ENCODE measurements at regions not wholly inside any gene's neighbourhood (a gene's known extent, or its start where the extent isn't known, plus 50 kb on each side); places are given as distances from the start of the nearest gene placed in this dataset.
A peak's percentile ranks its signal among the peaks of the same experiment; 100 is the strongest.

DNA sequence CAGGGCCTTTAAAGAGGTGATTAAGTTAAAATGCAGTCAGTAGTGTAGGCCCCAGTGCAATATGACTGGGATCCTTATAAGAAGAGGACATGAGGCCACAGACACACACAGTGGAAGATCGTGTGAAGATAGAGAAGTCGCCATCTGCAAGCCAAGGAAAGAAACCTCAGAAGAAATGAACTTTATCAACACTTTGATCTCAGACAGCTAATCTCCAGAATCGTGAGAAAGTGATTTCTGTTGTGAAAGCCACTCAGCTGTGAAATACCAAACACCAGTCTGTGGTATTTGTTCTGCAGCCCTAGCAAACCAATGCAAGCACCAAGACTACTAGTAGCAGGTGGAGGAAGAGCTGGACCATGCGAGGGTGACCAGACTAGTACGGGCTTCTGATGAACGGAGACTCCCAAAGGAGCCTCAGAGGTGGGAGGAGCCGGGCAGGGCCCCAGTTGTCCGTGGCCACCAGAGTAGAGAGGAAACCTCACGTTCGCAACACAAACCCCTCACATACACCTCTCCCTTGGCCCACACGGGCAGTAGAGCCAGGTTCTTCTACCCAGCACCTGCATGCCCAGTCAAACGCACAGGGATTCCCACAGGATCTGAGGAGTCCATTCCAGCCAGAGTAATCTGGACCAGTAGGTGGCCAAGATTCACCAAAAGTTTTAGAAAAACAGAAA lies 243.0 kb downstream of the TTC8 start:
- H3K36me3 ChIP-seq, result no peaks in the 10 kb centered on the region
- no peaks in the 10 kb centered on the region for H3K4me1 ChIP-seq
- no peak overlapping the region for H3K4me3 ChIP-seq
- TF ChIP-seq, protein P1, sequence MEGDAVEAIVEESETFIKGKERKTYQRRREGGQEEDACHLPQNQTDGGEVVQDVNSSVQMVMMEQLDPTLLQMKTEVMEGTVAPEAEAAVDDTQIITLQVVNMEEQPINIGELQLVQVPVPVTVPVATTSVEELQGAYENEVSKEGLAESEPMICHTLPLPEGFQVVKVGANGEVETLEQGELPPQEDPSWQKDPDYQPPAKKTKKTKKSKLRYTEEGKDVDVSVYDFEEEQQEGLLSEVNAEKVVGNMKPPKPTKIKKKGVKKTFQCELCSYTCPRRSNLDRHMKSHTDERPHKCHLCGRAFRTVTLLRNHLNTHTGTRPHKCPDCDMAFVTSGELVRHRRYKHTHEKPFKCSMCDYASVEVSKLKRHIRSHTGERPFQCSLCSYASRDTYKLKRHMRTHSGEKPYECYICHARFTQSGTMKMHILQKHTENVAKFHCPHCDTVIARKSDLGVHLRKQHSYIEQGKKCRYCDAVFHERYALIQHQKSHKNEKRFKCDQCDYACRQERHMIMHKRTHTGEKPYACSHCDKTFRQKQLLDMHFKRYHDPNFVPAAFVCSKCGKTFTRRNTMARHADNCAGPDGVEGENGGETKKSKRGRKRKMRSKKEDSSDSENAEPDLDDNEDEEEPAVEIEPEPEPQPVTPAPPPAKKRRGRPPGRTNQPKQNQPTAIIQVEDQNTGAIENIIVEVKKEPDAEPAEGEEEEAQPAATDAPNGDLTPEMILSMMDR (IDR thresholded peaks at IDR 0.05), result no peak
- no peaks in the 10 kb centered on the region for H3K9me3 ChIP-seq
- no peak overlapping the region for H3K27ac ChIP-seq
- intact Hi-C loops (cut with DNase I; ENCODE audit: low total_unique reads), result no loop called here
- DNase-seq, result no peak
- H3K27me3 ChIP-seq, result no peaks in the 10 kb centered on the region

DNA sequence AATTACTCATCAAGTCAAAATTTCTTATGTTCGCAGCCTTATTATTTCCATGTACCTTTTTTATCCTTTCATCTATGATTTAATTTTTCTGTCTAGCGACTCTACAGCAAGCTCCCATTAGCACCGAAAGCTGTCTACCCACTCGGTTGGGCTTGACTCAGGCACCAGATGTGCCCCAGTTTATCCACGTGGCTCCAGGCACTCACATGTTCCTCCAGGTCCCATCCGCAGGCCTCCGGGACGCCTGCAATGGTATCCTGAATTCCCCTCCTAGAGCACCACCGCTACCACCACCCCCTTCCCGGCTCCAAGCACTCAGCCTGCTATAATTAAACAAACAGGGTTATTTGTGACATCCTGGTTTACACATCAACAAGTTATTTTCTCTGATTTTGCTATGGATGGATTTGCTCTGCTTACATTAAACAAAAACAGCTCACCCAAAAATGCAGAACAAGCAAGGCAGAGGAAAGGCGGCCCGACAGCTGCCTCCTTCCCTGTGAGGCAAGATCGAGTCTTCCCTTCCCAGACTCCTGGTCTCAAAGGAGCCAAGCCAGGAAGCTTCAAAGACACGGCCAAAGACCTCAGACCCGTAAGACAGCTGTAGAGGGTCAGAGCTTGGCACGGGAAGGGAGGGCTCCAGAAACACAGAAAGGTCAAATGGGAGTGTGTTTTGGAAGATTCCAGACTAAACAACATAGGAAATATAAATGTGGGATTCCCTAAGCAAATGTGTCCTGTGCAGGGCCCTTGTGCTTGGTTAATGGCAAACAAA lies 253.8 kb downstream of the TTC8 start:
- Histone ChIP-seq H3K4me1 (no peaks in the 10 kb centered on the region), H3K27ac (no peak overlapping the region), H3K27me3 (no peaks in the 10 kb centered on the region), H3K4me3 (no peak overlapping the region), H3K36me3 (no peaks in the 10 kb centered on the region), H3K9me3 (no peaks in the 10 kb centered on the region)
- DNase-seq, result no peak
- intact Hi-C loops (cut with DNase I; ENCODE audit: low total_unique reads), result no loop called here
- TF ChIP-seq, protein P1 (IDR thresholded peaks at IDR 0.05), result no peak

DNA sequence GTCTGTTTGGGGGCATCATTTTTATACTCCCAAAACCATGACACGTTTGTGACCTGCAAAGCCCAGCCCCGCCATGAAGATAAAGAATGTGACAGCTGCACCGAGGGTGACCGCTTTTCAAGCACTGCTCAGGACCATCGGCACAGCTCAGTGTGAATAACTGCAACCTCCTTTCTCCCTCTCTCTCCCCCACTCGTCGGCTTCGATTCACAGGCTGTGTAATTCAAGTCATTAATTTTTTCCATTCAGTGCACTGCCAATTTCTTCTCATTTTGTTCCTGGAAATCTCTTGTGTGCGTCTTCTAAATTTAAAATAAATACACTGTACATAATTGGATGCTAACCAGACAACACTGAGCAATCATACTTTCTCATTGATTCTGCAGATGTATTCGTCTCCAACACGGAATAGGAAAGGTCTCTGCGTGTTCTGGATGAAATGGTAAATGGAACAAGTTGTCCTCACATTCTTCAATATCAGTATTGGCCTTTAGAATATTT lies 260.8 kb downstream of the TTC8 start:
- Histone ChIP-seq H3K4me3 (peak overlapping the region in 1 of 2 donors; percentile 2), H3K27me3 (no peaks in the 10 kb centered on the region), H3K9me3 (no peaks in the 10 kb centered on the region), H3K27ac (peak overlapping the region in 1 of 2 donors; percentile 13), H3K4me1 (peaks cover 0 to 16% (median 8%) of the 10 kb centered on the region in 4 donors), H3K36me3 (no peaks in the 10 kb centered on the region)
- no peak for DNase-seq
- TF ChIP-seq, protein P1 (IDR thresholded peaks at IDR 0.05), result no peak
- intact Hi-C loops (cut with DNase I; ENCODE audit: low total_unique reads), result no loop called here

DNA sequence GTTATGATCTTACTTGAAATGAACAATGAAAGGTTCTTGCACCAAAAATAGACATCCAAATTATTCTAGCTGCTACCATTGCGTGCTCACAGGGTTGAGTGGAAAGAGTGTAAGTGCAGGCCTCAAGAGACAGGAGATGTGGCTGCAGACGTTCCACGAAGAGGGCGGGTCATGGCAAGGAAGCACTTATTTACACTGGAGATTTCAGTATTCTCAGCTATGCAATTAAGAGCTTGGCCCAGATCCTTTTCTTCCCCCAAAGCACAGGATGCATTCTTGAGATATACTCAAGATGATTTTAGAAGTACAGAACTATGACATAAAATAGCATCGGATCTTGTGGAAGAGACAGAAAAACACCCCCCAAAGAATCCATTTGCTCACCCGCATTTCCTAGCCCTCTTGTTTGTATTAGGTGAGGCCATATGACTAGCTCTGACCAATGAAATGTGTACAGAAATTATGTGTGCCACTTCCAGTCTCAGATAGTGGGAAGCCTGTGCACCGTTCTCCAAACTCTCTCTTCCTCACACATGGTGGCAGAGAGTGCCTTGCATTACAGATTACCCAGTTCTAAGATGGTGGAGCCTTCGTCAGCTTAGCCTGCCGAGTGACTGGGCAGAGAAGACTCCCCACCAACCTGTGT lies 261.4 kb downstream of the TTC8 start:
- H3K4me1 ChIP-seq, result peaks cover 0 to 16% (median 8%) of the 10 kb centered on the region in 4 donors
- H3K27me3 ChIP-seq, result no peaks in the 10 kb centered on the region
- no peaks in the 10 kb centered on the region for H3K36me3 ChIP-seq
- peak overlapping the region in 1 of 2 donors; percentile 2 for H3K4me3 ChIP-seq
- intact Hi-C loops (cut with DNase I; ENCODE audit: low total_unique reads), result no loop called here
- TF ChIP-seq, protein P1 (IDR thresholded peaks at IDR 0.05), result no peak
- peak overlapping the region in 1 of 2 donors; percentile 13 for H3K27ac ChIP-seq
- DNase-seq, result no peak
- H3K9me3 ChIP-seq, result no peaks in the 10 kb centered on the region

DNA sequence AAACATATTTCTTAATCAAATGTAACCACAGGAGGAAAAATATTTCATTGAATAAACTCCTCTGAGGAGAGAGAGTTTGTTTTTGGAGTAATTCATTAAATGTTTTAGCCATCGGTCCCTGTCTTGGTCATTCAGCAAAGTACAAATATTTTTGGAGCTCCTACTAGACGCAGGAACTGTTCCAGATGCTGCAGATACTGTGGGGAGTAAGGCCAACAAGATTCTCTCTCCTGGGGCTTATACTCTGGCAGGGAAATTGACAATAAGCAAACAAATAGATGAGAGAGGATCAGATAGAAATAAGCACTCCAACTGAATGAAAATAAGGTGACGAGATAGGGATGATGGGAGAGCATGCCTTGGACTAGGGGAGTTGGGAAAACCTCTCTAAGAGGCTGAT lies 264.1 kb downstream of the TTC8 start:
- TF ChIP-seq, protein P1 (IDR thresholded peaks at IDR 0.05), result no peak
- Histone ChIP-seq H3K9me3 (no peaks in the 10 kb centered on the region), H3K4me1 (peaks cover 0 to 20% (median 8%) of the 10 kb centered on the region in 4 donors), H3K27ac (no peak overlapping the region), H3K27me3 (no peaks in the 10 kb centered on the region), H3K36me3 (no peaks in the 10 kb centered on the region), H3K4me3 (no peak overlapping the region)
- DNase-seq, result no peak
- intact Hi-C loops (cut with DNase I; ENCODE audit: low total_unique reads), result no loop called here
